ENCODE measurements at regions not wholly inside any gene's neighbourhood (a gene's known extent, or its start where the extent isn't known, plus 50 kb on each side); places are given as distances from the start of the nearest gene placed in this dataset.
A peak's percentile ranks its signal among the peaks of the same experiment; 100 is the strongest.

DNA sequence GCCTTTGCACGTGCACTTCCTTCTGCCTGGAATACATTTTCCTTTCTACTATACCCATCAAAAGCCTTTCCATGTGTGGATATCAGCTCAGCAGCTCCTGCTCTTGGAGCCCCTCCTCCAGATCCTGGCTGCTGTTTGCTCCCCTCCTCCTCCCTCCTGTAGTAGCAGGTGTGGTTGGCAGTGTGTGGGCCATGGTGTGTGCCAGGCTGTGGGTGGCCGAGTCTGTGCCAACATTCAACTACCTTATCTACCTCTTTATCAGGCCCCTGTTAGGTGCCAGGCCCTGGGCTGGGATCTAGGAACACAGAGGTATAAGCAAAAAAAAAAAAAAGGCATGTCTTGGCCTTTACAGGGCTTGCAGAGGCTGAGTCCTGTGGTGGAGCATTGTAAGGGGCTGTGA is 180.6 kb upstream of the JUN start:
- H3K9me3 ChIP-seq: no peaks in the 10 kb centered on the region
- H3K4me3 ChIP-seq (replicated peaks in 1 of 3): no peak overlapping the region
- no peaks in the 10 kb centered on the region for H3K27me3 ChIP-seq
- H3K27ac ChIP-seq: no peak overlapping the region
- peaks cover 19 to 21% of the 10 kb centered on the region in 2 donors for H3K4me1 ChIP-seq
- intact Hi-C loops (cut with DNase I): no loop called here
- DNase-seq: peak; percentile 22 to 37
- TF ChIP-seq, protein P1, sequence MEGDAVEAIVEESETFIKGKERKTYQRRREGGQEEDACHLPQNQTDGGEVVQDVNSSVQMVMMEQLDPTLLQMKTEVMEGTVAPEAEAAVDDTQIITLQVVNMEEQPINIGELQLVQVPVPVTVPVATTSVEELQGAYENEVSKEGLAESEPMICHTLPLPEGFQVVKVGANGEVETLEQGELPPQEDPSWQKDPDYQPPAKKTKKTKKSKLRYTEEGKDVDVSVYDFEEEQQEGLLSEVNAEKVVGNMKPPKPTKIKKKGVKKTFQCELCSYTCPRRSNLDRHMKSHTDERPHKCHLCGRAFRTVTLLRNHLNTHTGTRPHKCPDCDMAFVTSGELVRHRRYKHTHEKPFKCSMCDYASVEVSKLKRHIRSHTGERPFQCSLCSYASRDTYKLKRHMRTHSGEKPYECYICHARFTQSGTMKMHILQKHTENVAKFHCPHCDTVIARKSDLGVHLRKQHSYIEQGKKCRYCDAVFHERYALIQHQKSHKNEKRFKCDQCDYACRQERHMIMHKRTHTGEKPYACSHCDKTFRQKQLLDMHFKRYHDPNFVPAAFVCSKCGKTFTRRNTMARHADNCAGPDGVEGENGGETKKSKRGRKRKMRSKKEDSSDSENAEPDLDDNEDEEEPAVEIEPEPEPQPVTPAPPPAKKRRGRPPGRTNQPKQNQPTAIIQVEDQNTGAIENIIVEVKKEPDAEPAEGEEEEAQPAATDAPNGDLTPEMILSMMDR (IDR thresholded peaks at IDR 0.05): no peak
- TF ChIP-seq POLR2A (IDR thresholded peaks at IDR 0.05): no peak
- WGBS, 2 donors: 53 to 60% methylated on average over 2 of the region's 2 CpGs
- H3K36me3 ChIP-seq: no peaks in the 10 kb centered on the region

DNA sequence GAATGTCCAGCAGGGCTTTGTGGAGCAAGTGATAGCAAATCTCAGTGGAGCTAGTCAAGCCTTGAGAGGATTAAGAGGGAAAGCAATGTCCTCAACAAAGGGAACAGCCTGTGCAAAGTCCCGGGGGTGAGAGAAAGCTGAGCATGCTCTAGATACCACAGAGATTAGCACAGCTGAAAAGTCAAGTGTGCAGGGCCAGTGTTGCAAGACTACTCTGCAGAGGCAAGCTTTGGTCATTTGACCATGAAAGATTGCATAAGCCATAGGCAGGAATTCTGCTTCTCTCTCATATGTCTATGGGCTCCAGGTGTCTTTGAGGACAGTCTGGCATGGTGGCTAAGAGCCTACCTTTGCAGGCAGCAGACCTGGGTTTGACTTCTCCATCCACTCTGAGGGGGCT is 181.0 kb upstream of the JUN start:
- peak; percentile 33 to 56 for DNase-seq
- 40 to 47% methylated on average over 1 of the region's 1 CpG for WGBS, 2 donors
- H3K4me1 ChIP-seq: peaks cover 19 to 21% of the 10 kb centered on the region in 2 donors
- intact Hi-C loops (cut with DNase I): no loop called here
- H3K27ac ChIP-seq: no peak overlapping the region
- H3K27me3 ChIP-seq: no peaks in the 10 kb centered on the region
- TF ChIP-seq, protein P1 (IDR thresholded peaks at IDR 0.05): no peak
- TF ChIP-seq POLR2A (IDR thresholded peaks at IDR 0.05): no peak
- H3K4me3 ChIP-seq (replicated peaks in 1 of 3): no peak overlapping the region
- H3K36me3 ChIP-seq: no peaks in the 10 kb centered on the region
- H3K9me3 ChIP-seq: no peaks in the 10 kb centered on the region

DNA sequence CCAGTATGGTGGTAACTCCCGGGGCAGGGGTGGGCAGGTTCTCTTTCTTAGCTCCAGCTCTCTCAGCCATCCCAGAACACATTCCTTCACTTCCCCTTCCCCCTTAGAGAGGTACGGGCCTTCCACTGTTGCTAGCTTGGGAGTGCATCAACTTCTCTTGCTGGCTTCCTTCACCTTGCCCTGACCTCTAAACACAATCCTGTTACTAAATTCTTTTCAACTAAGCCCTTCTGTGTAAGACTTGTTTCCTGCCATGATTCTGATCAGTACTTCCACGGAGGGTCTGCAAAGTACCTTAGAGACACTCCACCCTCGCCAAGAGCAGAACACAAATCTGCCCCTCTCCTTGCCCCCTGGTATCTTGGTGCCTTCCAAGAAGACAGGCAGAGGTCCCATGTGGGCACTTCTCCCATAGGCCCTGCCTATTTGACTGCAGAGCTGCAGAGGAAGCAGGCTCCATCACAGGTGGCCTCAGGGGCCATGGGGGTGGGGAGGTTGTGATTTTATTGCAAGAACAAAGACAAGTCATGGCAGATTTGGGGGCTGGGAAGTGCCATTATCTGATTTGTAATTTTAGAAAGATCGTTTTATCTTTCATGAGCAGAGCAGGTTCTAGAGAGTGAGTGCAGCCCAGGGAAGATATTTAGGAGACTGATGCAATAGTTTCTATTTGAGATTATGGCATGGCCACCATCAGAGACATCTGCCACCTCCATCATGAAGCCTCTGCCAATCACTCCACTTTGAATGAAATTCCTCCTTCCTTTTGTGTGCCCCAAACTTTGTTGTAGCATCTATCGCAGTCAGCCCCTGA is 182.5 kb upstream of the JUN start:
- H3K36me3 ChIP-seq: no peaks in the 10 kb centered on the region
- H3K9me3 ChIP-seq: no peaks in the 10 kb centered on the region
- H3K4me1 ChIP-seq: peaks cover 19 to 21% of the 10 kb centered on the region in 2 donors
- DNase-seq: no peak
- H3K27ac ChIP-seq: peak overlapping the region in 1 of 3 donors; percentile 48
- intact Hi-C loops (cut with DNase I): no loop called here
- 86% methylated on average over 6 of the region's 6 CpGs for WGBS, 2 donors
- no peaks in the 10 kb centered on the region for H3K27me3 ChIP-seq
- no peak overlapping the region for H3K4me3 ChIP-seq (replicated peaks in 1 of 3)
- TF ChIP-seq, protein P1 (IDR thresholded peaks at IDR 0.05): no peak
- TF ChIP-seq POLR2A (IDR thresholded peaks at IDR 0.05): no peak

DNA sequence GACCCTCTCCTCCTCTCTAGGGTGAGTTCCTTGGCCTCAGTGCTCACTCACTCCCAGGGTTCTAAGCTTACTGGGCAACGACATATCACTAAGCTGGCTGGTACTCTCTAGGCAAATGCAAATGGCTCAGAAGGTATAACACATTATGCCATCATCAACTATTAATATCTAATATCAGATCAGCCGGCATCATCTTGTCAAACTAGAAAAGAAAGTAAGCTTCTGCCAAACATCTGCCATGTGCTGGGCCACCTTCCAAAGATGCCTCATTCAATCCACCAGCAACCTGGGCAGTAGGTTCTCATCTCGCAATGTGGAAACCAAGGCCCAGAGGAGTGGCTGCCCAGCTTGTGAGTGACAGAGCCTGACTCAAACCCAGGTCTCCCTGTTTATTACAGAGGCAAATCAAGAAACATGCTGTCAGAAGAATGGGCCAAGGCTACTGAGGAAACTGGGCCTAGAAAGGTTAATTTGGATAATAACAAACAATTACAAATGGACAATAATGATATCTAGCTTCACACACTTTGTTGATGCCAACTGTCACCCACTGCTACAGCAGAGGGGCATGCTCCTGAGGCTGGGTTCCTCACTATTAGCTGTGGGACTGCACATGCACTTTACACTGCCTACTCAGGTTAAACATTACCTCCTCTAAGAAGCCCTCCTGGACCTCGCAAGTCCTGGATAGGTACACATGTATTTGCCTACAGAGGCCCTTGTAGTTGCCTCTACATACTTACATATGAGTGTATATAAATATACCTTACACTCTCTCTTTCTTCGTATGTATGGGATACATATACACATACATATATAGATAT is 183.3 kb upstream of the JUN start:
- H3K27ac ChIP-seq: peak overlapping the region in 1 of 3 donors; percentile 97
- peaks cover 19 to 21% of the 10 kb centered on the region in 2 donors for H3K4me1 ChIP-seq
- intact Hi-C loops (cut with DNase I): no loop called here
- no peak for TF ChIP-seq POLR2A (IDR thresholded peaks at IDR 0.05)
- TF ChIP-seq, protein P1 (IDR thresholded peaks at IDR 0.05): no peak
- H3K4me3 ChIP-seq (replicated peaks in 1 of 3): no peak overlapping the region
- H3K27me3 ChIP-seq: no peaks in the 10 kb centered on the region
- no peaks in the 10 kb centered on the region for H3K9me3 ChIP-seq
- DNase-seq: no peak
- WGBS, 2 donors: 93 to 96% methylated on average over 5 of the region's 5 CpGs
- no peaks in the 10 kb centered on the region for H3K36me3 ChIP-seq

Data from thyroid gland (tissue), 4 donors.